Subcutaneous abdominal adipose tissue (tissue), 5 donors: ENCODE measurements at regions not wholly inside any gene's neighbourhood (a gene's known extent, or its start where the extent isn't known, plus 50 kb on each side); places are given as distances from the start of the nearest gene placed in this dataset.

Source experiments
- H3K27ac ChIP-seq: one replicate; pipeline ENCODE4 v1.7.0; 2013; ENCODE audit warnings: low read depth, mild to moderate bottlenecking, inconsistent platforms, low read length, moderate library complexity
- H3K27me3 ChIP-seq, 5 donors: one replicate each; pipeline ENCODE4 v1.7.0; 2013; ENCODE audit warnings: low read length in 5 of 5, inconsistent platforms in 1 of 5; ENCODE audit not compliant: control insufficient read depth in 5 of 5, insufficient read depth in 4 of 5
- H3K36me3 ChIP-seq, 5 donors: one replicate each; pipeline ENCODE4 v1.7.0; 2013; ENCODE audit warnings: low read length in 5 of 5; ENCODE audit not compliant: control insufficient read depth in 5 of 5, insufficient read depth in 5 of 5
- H3K4me1 ChIP-seq, 5 donors: one replicate each; pipeline ENCODE4 v1.7.0; 2013; ENCODE audit warnings: low read length in 5 of 5, mild to moderate bottlenecking in 3 of 5, moderate library complexity in 1 of 5; ENCODE audit not compliant: control insufficient read depth in 5 of 5, insufficient read depth in 5 of 5
- H3K4me3 ChIP-seq, 5 donors: one replicate each; pipeline ENCODE4 v1.7.0; 2013; ENCODE audit warnings: low read length in 5 of 5, low read depth in 1 of 5
- H3K9ac ChIP-seq, 5 donors: one replicate each; pipeline ENCODE4 v1.7.0; 2013; ENCODE audit warnings: low read length in 5 of 5, mild to moderate bottlenecking in 4 of 5, moderate library complexity in 3 of 5
- H3K9me3 ChIP-seq, 5 donors: one replicate each; pipeline ENCODE4 v1.7.0; 2013; ENCODE audit warnings: low read length in 5 of 5; ENCODE audit not compliant: control insufficient read depth in 5 of 5
- donor health status: healthy.
- donor health status: healthy.
- donor health status: healthy.
- donor health status: healthy.
- donor health status: healthy.

DNA sequence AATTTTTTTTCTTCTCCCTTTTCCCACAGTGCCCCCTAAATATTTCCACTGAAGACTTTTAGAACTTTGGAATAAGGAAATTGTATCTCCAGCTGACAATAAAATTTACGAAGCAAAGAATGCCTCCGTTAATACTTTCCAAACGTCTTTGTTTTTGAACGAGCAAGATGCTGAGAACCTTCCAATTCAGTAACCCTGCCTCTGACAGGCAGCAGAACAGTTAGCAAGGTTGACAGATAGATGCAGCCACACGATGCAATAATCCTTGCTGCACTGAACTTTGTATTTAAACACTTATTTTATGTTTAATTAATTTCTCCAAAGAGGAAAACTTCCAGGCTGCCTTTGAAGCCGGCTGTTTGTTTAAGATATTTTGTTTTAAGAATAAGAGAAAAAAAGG, 71.8 kb upstream of the TSHZ3 start:
- H3K9ac ChIP-seq, result no peak overlapping the region
- H3K4me3 ChIP-seq, result no peak overlapping the region
- no peaks in the 10 kb centered on the region for H3K4me1 ChIP-seq
- H3K27ac ChIP-seq, result no peak overlapping the region
- H3K27me3 ChIP-seq, result peaks cover 0 to 6% (median 3%) of the 10 kb centered on the region in 5 donors
- H3K36me3 ChIP-seq, result no peaks in the 10 kb centered on the region
- no peaks in the 10 kb centered on the region for H3K9me3 ChIP-seq

GRCh38 chr19:31421856-31422255, 72.6 kb upstream of the TSHZ3 start:
- H3K36me3 ChIP-seq, result no peaks in the 10 kb centered on the region
- no peaks in the 10 kb centered on the region for H3K4me1 ChIP-seq
- H3K27me3 ChIP-seq, result peaks cover 0 to 6% (median 3%) of the 10 kb centered on the region in 5 donors
- no peaks in the 10 kb centered on the region for H3K9me3 ChIP-seq
- no peak overlapping the region for H3K27ac ChIP-seq
- no peak overlapping the region for H3K9ac ChIP-seq
- no peak overlapping the region for H3K4me3 ChIP-seq

DNA sequence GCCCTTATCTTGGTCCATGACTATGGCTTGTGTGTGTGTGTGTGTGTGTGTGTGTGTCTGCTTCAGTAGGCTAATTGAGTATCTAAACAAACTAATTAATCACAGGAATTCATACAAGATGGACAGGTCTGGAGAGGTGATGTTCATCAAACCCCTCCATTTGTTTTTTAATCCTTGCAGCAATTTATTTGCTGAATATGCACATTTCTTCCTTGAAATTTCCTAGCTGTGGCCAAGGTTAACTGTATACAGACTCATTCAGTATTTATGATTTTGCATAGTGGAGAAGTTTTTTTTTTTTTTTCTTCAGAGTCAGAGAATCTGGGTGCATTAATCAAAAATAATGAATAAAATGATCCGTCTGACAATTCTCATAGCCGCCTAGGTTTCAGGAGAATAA, 74.7 kb upstream of the TSHZ3 start:
- no peak overlapping the region for H3K4me3 ChIP-seq
- peaks cover 0 to 3% (median 2%) of the 10 kb centered on the region in 5 donors for H3K27me3 ChIP-seq
- H3K27ac ChIP-seq, result no peak overlapping the region
- H3K4me1 ChIP-seq, result no peaks in the 10 kb centered on the region
- H3K9ac ChIP-seq, result no peak overlapping the region
- H3K9me3 ChIP-seq, result no peaks in the 10 kb centered on the region
- H3K36me3 ChIP-seq, result no peaks in the 10 kb centered on the region

DNA sequence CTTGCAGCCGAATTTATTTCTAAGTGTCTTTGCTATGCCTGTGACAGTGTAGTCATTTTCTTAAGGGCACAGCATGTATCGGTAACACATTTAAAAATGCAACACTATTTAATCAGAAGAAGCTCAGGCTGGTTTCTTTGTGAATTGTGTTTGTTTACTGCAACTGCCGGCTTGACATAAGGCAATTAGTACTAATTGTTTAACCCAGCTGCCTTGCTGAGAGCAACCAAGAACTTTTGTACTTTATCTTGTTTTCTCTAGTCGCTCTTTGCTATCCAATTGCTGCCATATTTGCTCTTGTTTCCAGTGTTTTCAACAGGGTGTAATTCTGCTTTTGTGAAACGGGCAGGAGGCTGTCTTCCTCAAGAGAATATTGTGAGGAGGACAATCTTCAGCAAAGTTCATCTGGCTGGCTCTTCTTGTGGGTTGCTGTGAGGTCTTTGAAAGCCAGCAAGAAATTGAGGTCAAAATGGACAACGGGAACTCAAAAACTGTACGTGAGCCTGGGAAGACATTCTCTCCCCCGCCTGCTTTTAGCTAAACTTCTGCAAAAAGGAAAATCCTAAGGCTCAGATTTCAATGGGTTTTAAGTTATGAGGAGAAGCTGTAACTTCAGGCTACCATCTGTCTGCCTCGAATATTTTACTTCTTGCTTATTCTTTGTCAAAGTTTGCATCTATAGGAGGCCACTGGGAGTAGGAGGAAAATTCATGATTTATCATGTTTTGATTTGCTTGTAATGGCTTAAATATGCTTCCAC, 75.8 kb upstream of the TSHZ3 start:
- H3K9me3 ChIP-seq, result no peaks in the 10 kb centered on the region
- H3K4me1 ChIP-seq, result no peaks in the 10 kb centered on the region
- H3K27ac ChIP-seq, result no peak overlapping the region
- peaks cover 0 to 3% (median 2%) of the 10 kb centered on the region in 5 donors for H3K27me3 ChIP-seq
- H3K4me3 ChIP-seq, result no peak overlapping the region
- H3K36me3 ChIP-seq, result no peaks in the 10 kb centered on the region
- no peak overlapping the region for H3K9ac ChIP-seq

GRCh38 chr19:31427857-31428256, 78.6 kb upstream of the TSHZ3 start:
- Histone ChIP-seq H3K36me3 (no peaks in the 10 kb centered on the region), H3K27me3 (peaks cover 0 to 6% (median 2%) of the 10 kb centered on the region in 5 donors), H3K27ac (no peak overlapping the region), H3K9ac (no peak overlapping the region), H3K4me1 (no peaks in the 10 kb centered on the region), H3K4me3 (no peak overlapping the region), H3K9me3 (no peaks in the 10 kb centered on the region)

GRCh38 chr19:31430381-31430780, 81.1 kb upstream of the TSHZ3 start:
- H3K36me3 ChIP-seq, result no peaks in the 10 kb centered on the region
- peaks cover 0 to 6% (median 0%) of the 10 kb centered on the region in 5 donors for H3K9me3 ChIP-seq
- no peak overlapping the region for H3K4me3 ChIP-seq
- H3K4me1 ChIP-seq, result no peaks in the 10 kb centered on the region
- H3K27ac ChIP-seq, result no peak overlapping the region
- peaks cover 0 to 6% (median 2%) of the 10 kb centered on the region in 5 donors for H3K27me3 ChIP-seq
- H3K9ac ChIP-seq, result no peak overlapping the region

DNA sequence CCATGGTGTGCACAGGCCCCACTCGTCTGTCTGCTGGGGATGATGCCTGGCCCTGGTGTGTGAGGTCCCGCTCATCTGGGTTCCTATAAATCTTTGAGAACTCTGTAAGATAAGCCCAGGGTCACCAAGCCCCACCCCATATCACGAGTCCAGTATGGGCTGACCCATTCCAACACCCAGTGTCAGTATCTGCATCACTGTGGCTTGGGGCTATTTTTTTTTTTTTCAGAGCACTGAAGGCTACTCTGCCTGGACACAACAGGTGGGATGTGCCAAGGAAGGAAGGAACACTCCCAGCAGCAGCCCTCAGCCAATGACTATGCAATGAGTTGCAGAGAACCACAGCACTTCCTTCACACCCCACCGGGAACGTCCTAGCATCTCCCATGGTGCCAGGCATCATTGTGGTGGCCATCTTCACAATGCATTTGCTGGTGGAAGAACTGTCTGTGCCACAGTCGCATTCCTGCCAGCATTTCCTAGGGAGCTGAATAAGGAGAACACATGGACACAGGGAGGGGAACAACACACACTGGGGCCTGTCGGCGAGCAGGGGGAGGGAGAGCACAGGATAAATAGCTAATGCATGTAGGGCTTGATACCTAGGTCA, 83.1 kb upstream of the TSHZ3 start:
- peaks cover 0 to 18% (median 2%) of the 10 kb centered on the region in 5 donors for H3K9me3 ChIP-seq
- H3K27ac ChIP-seq, result no peak overlapping the region
- no peaks in the 10 kb centered on the region for H3K36me3 ChIP-seq
- H3K27me3 ChIP-seq, result peaks cover 0 to 4% (median 2%) of the 10 kb centered on the region in 5 donors
- H3K4me1 ChIP-seq, result no peaks in the 10 kb centered on the region
- no peak overlapping the region for H3K9ac ChIP-seq
- no peak overlapping the region for H3K4me3 ChIP-seq

- peaks cover 0 to 18% (median 2%) of the 10 kb centered on the region in 5 donors for H3K9me3 ChIP-seq
- no peaks in the 10 kb centered on the region for H3K36me3 ChIP-seq
- no peak overlapping the region for H3K4me3 ChIP-seq
- H3K27ac ChIP-seq, result no peak overlapping the region
- H3K27me3 ChIP-seq, result peaks cover 0 to 8% (median 5%) of the 10 kb centered on the region in 5 donors
- no peaks in the 10 kb centered on the region for H3K4me1 ChIP-seq
- H3K9ac ChIP-seq, result no peak overlapping the region
These were observed 87.0 kb upstream of the TSHZ3 start for GRCh38 chr19:31436121-31436776.

- H3K4me3 ChIP-seq, result no peak overlapping the region
- H3K27me3 ChIP-seq, result peaks cover 0 to 8% (median 4%) of the 10 kb centered on the region in 5 donors
- H3K36me3 ChIP-seq, result no peaks in the 10 kb centered on the region
- no peak overlapping the region for H3K27ac ChIP-seq
- no peak overlapping the region for H3K9ac ChIP-seq
- peaks cover 0 to 18% (median 2%) of the 10 kb centered on the region in 5 donors for H3K9me3 ChIP-seq
- no peaks in the 10 kb centered on the region for H3K4me1 ChIP-seq
These were observed 89.4 kb upstream of the TSHZ3 start for GRCh38 chr19:31438401-31439269.
